Neutrophil (primary cell): ENCODE measurements at regions not wholly inside any gene's neighbourhood (a gene's known extent, or its start where the extent isn't known, plus 50 kb on each side); places are given as distances from the start of the nearest gene placed in this dataset.

Experiments used
- H3K27ac ChIP-seq: fragments of 200-600 bp; sonication (generic); 2 replicates; pipeline ENCODE4 v1.5.1; 2016; ENCODE audit warnings: mild to moderate bottlenecking, moderate library complexity
- H3K27me3 ChIP-seq: fragments of 200-600 bp; sonication (generic); 2 replicates; pipeline ENCODE4 v1.6.0; 2016; ENCODE audit warnings: mild to moderate bottlenecking
- H3K36me3 ChIP-seq: fragments of 200-600 bp; sonication (generic); 2 replicates; pipeline ENCODE4 v1.5.1; 2017
- H3K4me1 ChIP-seq, 2 experiments: fragments of 200-600 bp in 1 of 2; sonication (generic) in 1 of 2; 1 replicate in 1 of 2; 2 replicates in 1 of 2; pipeline versions ENCODE4 v1.5.1 to v1.6.1; 2013 to 2016; ENCODE audit warnings: low read depth in 1 of 2, low read length in 1 of 2, mild to moderate bottlenecking in 1 of 2, moderate library complexity in 1 of 2; ENCODE audit not compliant: control insufficient read depth in 1 of 2, insufficient read depth in 1 of 2
- H3K4me3 ChIP-seq, 2 experiments: fragments of 200-600 bp in 1 of 2; sonication (generic) in 1 of 2; 1 replicate in 1 of 2; 2 replicates in 1 of 2; pipeline ENCODE4 v1.5.1; 2013 to 2016; ENCODE audit warnings: low read depth in 1 of 2, low read length in 1 of 2, mild to moderate bottlenecking in 1 of 2, moderate library complexity in 1 of 2
- H3K9me3 ChIP-seq: fragments of 200-600 bp; sonication (generic); 2 replicates; pipeline ENCODE4 v1.5.1; 2016
- TF ChIP-seq, protein P1 (sequence below): fragments of 200-600 bp; sonication (generic); IDR thresholded peaks from 2 replicates; pipeline ENCODE4 v1.5.1; 2016; ENCODE audit warnings: antibody characterized with exemption

DNA sequence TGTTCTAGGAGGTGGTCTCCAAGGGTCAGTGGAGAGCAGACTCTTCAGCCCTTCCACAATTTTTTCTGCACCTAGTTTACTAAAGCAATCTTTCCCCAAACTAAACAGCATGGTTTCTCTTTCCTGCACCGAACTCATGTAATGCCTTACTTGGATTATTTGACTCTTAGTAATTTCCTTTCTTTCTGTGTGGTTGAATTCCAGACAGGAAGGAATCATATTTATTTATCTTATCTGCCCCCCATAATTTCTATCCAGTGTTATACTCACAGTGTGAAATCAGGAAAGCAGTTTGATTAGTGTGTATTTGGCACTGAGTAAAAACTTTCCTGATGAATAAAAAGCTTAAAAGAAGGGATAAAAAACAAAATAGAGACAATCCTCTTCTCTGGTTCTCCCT, 140.3 kb upstream of the STMND1 start:
- H3K27ac ChIP-seq = no peak overlapping the region
- no peaks in the 10 kb centered on the region for H3K27me3 ChIP-seq
- no peaks in the 10 kb centered on the region for H3K9me3 ChIP-seq
- no peaks in the 10 kb centered on the region for H3K36me3 ChIP-seq
- no peak overlapping the region for H3K4me3 ChIP-seq
- H3K4me1 ChIP-seq = no peaks in the 10 kb centered on the region
- TF ChIP-seq, protein P1, sequence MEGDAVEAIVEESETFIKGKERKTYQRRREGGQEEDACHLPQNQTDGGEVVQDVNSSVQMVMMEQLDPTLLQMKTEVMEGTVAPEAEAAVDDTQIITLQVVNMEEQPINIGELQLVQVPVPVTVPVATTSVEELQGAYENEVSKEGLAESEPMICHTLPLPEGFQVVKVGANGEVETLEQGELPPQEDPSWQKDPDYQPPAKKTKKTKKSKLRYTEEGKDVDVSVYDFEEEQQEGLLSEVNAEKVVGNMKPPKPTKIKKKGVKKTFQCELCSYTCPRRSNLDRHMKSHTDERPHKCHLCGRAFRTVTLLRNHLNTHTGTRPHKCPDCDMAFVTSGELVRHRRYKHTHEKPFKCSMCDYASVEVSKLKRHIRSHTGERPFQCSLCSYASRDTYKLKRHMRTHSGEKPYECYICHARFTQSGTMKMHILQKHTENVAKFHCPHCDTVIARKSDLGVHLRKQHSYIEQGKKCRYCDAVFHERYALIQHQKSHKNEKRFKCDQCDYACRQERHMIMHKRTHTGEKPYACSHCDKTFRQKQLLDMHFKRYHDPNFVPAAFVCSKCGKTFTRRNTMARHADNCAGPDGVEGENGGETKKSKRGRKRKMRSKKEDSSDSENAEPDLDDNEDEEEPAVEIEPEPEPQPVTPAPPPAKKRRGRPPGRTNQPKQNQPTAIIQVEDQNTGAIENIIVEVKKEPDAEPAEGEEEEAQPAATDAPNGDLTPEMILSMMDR = no peak

GRCh38 chr6:16959789-16960188, 142.1 kb upstream of the STMND1 start:
- Histone ChIP-seq H3K27ac (no peak overlapping the region), H3K9me3 (no peaks in the 10 kb centered on the region), H3K4me1 (no peaks in the 10 kb centered on the region), H3K27me3 (no peaks in the 10 kb centered on the region), H3K36me3 (no peaks in the 10 kb centered on the region), H3K4me3 (no peak overlapping the region)
- TF ChIP-seq, protein P1 = no peak

DNA sequence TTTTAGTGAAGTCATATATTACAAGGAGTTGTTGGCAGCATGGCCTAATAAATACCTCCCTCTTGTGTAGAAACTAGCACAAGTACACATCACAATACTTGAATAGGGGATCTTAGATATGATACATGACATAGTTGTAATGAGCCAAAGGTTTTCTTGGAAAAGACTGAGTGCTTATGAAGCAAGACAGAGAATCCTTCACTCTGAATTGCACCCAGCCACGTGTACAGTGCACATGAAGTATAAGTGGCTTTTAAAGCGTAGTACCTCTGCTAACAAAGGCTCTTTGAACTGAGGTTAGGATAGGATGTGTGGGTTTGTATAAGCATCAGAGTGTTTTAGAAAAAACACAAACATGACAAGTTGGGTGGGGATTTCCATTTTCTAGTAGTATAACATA, 145.5 kb upstream of the STMND1 start:
- TF ChIP-seq, protein P1 = no peak
- no peak overlapping the region for H3K27ac ChIP-seq
- H3K9me3 ChIP-seq = no peaks in the 10 kb centered on the region
- no peaks in the 10 kb centered on the region for H3K36me3 ChIP-seq
- H3K4me1 ChIP-seq = no peaks in the 10 kb centered on the region
- H3K27me3 ChIP-seq = no peaks in the 10 kb centered on the region
- no peak overlapping the region for H3K4me3 ChIP-seq

GRCh38 chr6:16955899-16956298, 146.0 kb upstream of the STMND1 start:
- TF ChIP-seq, protein P1 = no peak
- Histone ChIP-seq H3K4me1 (no peaks in the 10 kb centered on the region), H3K36me3 (no peaks in the 10 kb centered on the region), H3K27me3 (no peaks in the 10 kb centered on the region), H3K27ac (no peak overlapping the region), H3K4me3 (no peak overlapping the region), H3K9me3 (no peaks in the 10 kb centered on the region)

DNA sequence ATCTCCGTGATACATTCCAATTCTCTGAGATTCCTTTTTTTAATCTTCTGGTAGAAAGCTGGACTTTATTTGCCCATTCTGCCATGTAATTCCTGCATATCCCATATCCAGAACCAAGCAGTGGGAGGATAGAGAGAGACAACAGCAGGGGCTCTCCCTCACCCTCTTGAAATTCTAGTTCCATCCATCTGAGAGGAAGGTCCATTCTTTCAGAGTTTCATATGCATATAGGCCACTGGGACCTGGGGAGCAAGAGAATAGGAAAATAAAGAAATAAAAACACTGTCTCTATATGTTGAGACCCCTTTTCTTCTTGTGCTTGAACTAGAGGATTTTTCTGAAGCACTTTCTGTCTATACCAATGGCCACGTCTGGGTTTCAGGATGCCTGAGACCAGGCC, 147.9 kb upstream of the STMND1 start:
- no peak overlapping the region for H3K4me3 ChIP-seq

More for the DNA sequence above, 147.9 kb upstream of the STMND1 start:
- H3K36me3 ChIP-seq = no peaks in the 10 kb centered on the region
- H3K27me3 ChIP-seq = no peaks in the 10 kb centered on the region
- H3K4me1 ChIP-seq = no peaks in the 10 kb centered on the region
- TF ChIP-seq, protein P1 = no peak
- no peak overlapping the region for H3K27ac ChIP-seq
- no peaks in the 10 kb centered on the region for H3K9me3 ChIP-seq
